HS-27A (cell line): ENCODE measurements at regions not wholly inside any gene's neighbourhood (a gene's known extent, or its start where the extent isn't known, plus 50 kb on each side); places are given as distances from the start of the nearest gene placed in this dataset.

Experiments used
- DNase-seq: peaks from one replicate; pipeline ENCODE4 v3.0.0-alpha.2; 2012; ENCODE audit warnings: low read depth, missing footprints

GRCh38 chr6:43982084-43982625 is 145.1 kb downstream of the MRPL14 start:
- DNase-seq = no peak

GRCh38 chr6:43981363-43981990 is 145.8 kb downstream of the MRPL14 start:
- no peak for DNase-seq

- DNase-seq = no peak
These were observed 147.1 kb downstream of the MRPL14 start for GRCh38 chr6:43980004-43980795.

GRCh38 chr6:43979525-43979924 is 147.7 kb downstream of the MRPL14 start:
- DNase-seq = no peak

DNA sequence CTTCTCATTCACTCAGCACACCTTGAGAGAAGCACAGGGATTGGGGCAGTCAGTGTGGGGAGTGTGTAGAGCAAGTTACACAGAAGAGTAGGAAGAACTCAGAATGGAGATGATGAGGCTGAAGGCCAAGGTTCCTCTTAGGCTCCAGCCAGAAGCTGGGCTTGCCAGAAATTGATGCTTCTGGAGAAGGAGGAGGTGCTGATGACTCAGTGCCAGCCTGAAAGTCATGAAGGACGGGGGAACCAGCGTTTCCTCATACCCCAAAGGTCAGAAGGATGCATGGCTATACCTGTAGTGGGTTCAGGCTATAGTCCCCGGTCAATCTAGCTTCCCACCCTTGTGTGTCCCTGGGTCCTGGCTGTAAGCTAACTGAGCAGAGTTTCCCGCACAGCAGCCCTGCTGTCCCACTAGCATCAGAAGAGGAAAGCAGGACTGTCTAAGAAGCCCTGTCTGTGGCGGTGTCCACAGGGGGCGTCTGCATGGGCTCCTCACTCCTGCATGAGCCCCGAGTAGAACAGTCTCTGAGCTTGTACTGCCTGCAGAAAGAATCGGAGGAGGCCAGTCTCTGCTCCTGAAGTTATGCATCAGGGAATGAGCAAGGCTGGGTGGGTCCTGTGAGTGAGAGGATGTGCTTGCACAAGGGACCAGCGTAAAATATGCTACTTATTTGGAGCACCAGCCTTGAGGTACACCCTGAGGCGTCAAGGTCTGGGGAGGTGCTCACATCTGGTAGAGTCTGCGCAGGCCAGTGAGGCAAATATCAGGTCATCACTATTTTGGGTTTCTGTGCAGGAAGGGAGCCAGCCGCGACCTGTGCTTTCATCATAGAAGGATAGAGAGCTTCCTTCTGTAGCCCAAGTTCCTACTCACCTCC is 148.5 kb downstream of the MRPL14 start:
- DNase-seq = no peak

- DNase-seq = no peak
These were observed 149.7 kb downstream of the MRPL14 start for GRCh38 chr6:43977404-43978111.

DNA sequence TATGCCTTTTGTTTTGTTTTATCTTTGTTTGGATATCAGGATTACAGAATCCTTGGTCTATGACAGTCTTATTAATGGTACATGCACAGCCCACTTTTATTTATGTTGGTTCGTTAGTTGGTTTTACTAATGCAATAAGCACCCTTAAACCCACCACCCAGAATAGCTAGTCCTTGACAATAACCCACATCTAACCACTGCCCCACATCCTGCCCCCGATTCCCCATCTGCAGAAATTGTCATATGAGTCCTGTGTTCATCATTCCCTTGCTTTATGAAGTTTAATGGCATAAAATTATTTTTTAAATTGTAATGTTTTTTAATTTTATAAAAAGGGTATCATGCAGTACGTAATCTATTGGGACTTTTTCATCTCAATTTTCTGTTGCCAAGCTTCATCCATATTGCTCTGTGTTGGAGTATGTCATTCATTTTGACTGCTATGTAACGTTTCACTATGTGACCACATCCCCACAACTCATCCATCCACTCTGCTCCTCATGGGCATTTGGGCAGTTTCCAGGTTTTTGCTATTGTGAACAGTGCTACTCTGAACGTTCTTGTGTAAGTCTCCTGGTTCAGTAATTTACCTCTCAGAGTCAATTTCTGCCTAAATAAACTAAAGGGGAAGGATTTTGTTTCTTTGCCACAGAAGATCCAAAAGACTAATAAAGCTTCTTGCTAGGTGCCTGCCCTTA is 150.4 kb downstream of the MRPL14 start:
- DNase-seq = no peak

DNA sequence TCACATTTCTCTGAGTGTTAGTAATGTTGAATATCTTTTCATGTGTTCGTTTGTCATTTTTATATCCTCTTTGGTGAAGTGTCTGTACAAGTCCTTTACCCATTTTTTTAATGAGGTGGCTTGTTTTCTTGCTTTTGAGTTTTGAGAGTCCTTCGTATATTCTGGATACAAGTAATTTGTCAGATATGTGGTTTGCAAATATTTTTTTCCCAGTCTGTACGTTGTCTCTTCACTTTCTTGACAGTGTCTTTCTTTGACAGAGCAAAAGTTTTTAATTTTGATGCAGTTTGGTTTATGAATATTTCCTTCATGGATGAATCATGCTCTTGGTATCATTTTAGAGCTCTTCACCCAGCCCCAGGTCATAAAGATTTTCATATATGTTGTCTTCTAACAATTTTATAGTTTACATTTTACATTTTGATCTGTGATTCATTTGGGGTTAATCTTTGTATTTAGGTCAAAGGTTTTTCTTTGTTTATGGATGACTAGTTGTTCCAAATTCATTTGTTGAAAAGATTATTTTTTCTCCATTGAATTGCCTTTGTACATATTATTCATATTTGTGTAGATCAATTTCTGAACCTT is 152.5 kb downstream of the MRPL14 start:
- no peak for DNase-seq

GRCh38 chr6:43973357-43973756 is 153.9 kb downstream of the MRPL14 start:
- DNase-seq = no peak

DNA sequence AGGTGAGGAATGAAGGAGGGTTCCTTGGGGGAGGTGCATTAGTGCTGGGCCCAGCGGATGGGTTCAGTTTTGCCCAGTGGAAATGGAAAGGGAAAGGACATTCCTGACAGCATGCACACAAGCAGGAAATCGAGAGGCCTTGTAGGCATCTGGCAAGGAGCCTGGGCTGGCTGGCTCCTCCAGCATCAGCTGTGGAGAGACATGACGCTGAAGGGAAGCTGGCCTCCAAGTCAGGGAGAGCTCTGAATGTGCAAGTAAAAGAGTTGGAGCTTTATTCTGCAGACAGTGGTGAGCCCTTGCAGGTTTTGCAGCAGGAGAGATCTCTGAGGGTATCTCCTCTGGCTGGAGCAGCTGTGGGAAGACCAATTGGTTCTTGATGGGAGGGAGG is 154.3 kb downstream of the MRPL14 start:
- DNase-seq = no peak

- no peak for DNase-seq
These were observed 154.9 kb downstream of the MRPL14 start for GRCh38 chr6:43972179-43972912.

GRCh38 chr6:43971776-43972126 is 155.5 kb downstream of the MRPL14 start:
- DNase-seq = no peak

DNA sequence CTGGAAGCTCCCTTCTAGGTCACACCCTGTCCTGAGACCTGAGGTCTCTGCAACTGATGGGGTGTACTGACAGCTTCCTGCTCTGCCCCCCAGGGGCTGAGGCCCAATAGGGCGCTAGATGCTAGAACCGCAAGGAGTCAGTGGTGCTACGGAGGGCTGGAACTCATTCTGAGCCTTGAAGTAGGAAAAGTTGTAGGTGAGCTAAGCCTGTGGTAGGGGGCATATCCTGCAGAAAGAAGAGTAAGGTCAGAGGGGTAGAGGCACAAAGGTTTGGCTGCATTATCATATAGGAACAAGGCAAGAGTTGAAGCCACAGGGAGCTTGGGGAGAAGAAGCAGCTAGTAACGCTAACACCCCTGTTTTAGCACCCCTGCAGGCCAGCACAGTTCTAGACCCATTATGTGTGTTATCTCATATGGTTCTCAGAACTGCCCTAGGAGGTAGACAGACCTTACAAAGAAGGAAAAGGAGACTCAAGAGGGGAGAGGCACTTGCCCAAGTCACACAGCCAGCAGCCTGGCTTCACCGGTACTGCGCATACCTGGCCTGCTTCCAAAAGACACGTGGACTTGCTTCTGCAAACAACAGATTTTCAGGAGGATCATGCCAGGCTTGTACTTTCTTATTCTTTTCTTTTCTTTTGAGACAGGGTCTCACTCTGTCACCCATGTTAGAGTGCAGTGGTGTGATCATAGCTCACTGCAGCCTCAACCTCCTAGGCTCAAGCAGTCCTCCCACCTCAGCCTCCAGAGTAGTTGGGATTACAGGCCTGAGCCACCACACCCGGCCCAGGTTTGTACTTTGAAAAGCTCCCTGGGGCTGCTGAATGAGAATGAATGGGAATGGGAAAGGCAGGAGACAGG is 156.1 kb downstream of the MRPL14 start:
- no peak for DNase-seq

DNA sequence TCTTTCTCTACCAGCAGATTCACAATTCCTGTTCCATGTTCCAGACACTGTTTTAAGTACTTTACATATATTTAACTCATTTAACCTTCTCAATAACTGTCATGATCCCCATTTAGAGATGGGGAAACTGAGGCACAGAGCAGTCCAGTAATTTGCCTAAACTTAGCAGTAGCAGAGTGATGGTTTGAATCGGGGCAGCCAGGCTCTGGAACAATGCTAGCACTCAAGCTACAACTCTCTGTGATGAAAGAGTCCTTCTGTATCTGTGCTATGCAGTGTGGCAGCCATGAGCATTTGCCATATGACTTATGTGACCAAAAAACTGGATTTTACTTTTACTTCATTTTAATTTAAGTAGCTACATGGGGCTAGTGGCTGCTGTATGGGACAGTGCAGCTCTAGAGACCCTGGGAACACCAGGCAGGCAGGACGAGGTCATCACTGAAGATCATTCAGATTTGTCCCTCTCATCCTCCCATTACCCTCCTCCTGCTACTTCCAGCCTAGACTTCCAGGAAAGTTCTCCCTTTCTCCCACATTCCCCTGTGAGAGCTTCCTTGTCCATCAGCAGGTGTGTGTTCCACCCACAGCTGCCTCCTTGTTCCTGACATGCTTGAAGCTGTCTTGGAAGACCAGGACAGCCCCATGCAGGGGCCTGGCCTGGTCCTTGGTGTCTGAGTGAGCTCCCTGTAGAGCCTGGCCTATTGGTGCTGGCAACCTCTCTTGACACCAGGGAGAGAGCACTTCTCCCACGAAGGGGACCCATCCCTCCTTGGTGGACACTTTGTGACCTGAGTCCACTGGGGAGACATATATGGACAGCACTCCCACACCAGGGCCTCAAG is 157.0 kb downstream of the MRPL14 start:
- DNase-seq = no peak

DNA sequence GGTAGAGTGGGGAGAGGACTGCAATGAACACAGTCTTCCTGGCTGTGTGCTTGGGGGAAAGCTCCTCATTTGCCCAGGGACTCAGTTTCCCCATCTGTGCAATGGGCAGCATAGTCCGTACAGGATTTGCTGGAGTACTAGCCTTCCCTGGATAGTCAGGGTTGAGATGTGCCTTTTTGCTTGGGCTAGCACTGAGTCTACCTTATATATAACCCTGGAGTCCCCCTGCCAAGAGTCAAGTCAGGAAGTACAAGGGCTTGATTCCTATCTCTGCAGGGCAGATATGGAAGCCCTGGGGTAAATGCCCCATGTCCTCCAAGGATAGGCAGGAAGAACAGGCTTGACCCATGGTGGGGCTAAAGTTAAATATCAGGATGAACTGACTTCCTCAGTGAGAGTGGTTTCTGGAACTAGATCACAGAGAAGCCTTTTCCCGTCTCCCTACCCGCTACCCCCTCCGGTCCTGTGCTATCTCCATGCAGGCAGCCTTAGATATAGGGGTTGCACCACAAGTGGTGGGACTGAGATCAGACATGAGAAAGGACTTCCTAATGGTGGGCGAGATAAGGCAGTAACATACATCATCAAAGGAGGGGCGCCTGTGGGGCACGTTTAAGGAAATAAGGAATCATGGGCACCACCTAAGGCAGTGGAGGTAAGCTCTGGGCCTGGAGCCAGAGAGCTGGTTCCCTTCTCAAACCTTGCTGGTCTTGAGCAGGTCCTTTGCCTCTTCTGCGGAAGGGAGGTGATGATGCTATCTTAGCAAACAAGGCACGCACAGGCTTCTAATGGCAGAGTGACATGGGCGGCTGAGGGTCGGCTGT is 157.9 kb downstream of the MRPL14 start:
- DNase-seq = no peak

- DNase-seq = no peak
These were observed 158.9 kb downstream of the MRPL14 start for GRCh38 chr6:43968110-43968965.

GRCh38 chr6:43967719-43968091 is 159.5 kb downstream of the MRPL14 start:
- no peak for DNase-seq
